Astrocyte of the cerebellum (primary cell): ENCODE measurements at regions not wholly inside any gene's neighbourhood (a gene's known extent, or its start where the extent isn't known, plus 50 kb on each side); places are given as distances from the start of the nearest gene placed in this dataset.

Source experiments
- DNase-seq: peaks from one replicate; pipeline ENCODE4 v3.0.0-alpha.2; 2011; ENCODE audit warnings: low read depth
- H3K4me3 ChIP-seq: 2 replicates; pipeline ENCODE4 v1.5.1; 2011; ENCODE audit warnings: mild to moderate bottlenecking, low read depth, low read length, moderate library complexity
- CTCF ChIP-seq: IDR thresholded peaks from 2 replicates; pipeline ENCODE4 v1.5.1; 2012; ENCODE audit warnings: low read length, low read depth, moderate library complexity, mild to moderate bottlenecking; ENCODE audit errors: missing control alignments
- in situ Hi-C: cut with HindIII; loops from 2 replicates; pipeline ENCODE4 v1.10.0; 2017; ENCODE audit warnings: low sequenced_read_pairs

- in situ Hi-C loops, result no loop called here
- H3K4me3 ChIP-seq, result no peak overlapping the region
- no peak for TF ChIP-seq CTCF
- no peak for DNase-seq
Measured at GRCh38 chr11:79600711-79601110, 159.9 kb upstream of the TENM4 start.

GRCh38 chr11:79594834-79595233 lies 154.0 kb upstream of the TENM4 start:
- no peak overlapping the region for H3K4me3 ChIP-seq
- no peak for DNase-seq
- in situ Hi-C loops, result no loop called here
- TF ChIP-seq CTCF, result no peak

- no peak for DNase-seq
- in situ Hi-C loops, result no loop called here
- H3K4me3 ChIP-seq, result no peak overlapping the region
- no peak for TF ChIP-seq CTCF
Measured at GRCh38 chr11:79592824-79593223, 152.0 kb upstream of the TENM4 start.

DNA sequence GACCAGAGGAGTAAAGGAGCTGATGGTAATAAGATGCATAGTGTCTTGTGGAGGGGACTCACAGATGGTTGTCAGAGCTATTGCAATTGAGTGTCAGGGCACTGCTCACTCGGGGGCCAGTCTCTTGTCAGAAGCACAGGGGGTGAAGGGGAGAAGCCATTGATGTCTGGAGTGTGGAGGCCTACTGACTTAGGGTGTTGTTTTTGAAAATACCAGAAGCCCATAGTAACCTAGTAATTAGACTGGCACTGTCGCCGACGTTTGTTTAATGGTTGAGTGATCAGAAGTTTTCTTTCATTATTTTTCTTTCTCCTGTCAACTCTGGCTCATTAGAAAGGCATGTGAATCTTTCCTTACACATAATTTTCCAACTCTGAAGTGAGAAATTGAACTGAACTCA lies 151.6 kb upstream of the TENM4 start:
- no peak for DNase-seq
- no peak for TF ChIP-seq CTCF
- in situ Hi-C loops, result no loop called here

GRCh38 chr11:79582434-79582833 lies 141.6 kb upstream of the TENM4 start:
- no peak overlapping the region for H3K4me3 ChIP-seq
- no peak for TF ChIP-seq CTCF
- in situ Hi-C loops, result no loop called here

More for the DNA sequence above, 151.6 kb upstream of the TENM4 start:
- no peak overlapping the region for H3K4me3 ChIP-seq

GRCh38 chr11:79579063-79579462 lies 138.2 kb upstream of the TENM4 start:
- in situ Hi-C loops, result no loop called here
- no peak for TF ChIP-seq CTCF
- DNase-seq, result no peak
- H3K4me3 ChIP-seq, result no peak overlapping the region

More at GRCh38 chr11:79582434-79582833, 141.6 kb upstream of the TENM4 start:
- DNase-seq, result no peak

DNA sequence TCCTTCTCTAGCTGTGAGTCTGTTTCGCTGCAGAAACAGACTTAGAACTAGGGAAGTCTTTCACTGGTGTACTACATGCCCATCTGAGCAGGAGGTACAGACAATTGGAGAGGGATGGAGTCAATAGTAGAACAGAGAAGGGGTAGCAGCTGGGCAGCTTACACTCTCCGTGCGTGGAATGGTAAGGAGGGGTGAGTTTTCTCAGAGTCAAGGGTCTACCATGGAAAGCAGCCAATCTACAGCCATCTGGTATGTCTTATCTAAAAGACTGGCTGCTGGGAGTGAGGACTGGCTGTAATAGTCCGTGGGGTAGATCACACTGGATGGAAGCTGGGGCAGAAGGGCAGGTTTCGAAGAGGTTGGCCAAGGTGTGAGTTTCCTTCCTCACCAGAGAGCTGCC lies 137.3 kb upstream of the TENM4 start:
- no peak for DNase-seq
- TF ChIP-seq CTCF, result no peak
- in situ Hi-C loops, result no loop called here
- H3K4me3 ChIP-seq, result no peak overlapping the region
